CD4-positive, CD25-positive, alpha-beta regulatory T cell (primary cell): ENCODE measurements at regions not wholly inside any gene's neighbourhood (a gene's known extent, or its start where the extent isn't known, plus 50 kb on each side); places are given as distances from the start of the nearest gene placed in this dataset.

Experiments
- ATAC-seq, 2 donors: fragments of 150-1000 bp; cut with Tn5 transposase; one replicate each; pipeline ENCODE4 v1.10.0; 2021; ENCODE audit warnings: low read depth in 2 of 2, moderate number of reproducible peaks in 2 of 2, moderate library complexity in 1 of 2
- DNase-seq, 3 donors: peaks; one replicate each; pipeline versions ENCODE4 v3.0.0 to v3.0.0-alpha.2; 2012 to 2022; ENCODE audit warnings: mixed read lengths in 1 of 3
- H3K27ac ChIP-seq: one replicate; pipeline ENCODE4 v1.7.0; 2013; ENCODE audit warnings: mild to moderate bottlenecking, low read length; ENCODE audit not compliant: insufficient read depth, poor library complexity, severe bottlenecking
- H3K27me3 ChIP-seq: one replicate; pipeline ENCODE4 v1.7.0; 2013; ENCODE audit warnings: low read length; ENCODE audit not compliant: control insufficient read depth, insufficient read depth
- H3K36me3 ChIP-seq: one replicate; pipeline ENCODE4 v1.7.0; 2013; ENCODE audit warnings: mild to moderate bottlenecking, low read length, moderate library complexity; ENCODE audit not compliant: control insufficient read depth, insufficient read depth
- H3K4me1 ChIP-seq: 2 replicates; pipeline ENCODE4 v1.7.0; 2013; ENCODE audit warnings: mild to moderate bottlenecking, low read length; ENCODE audit not compliant: insufficient read depth, control insufficient read depth, poor library complexity, severe bottlenecking
- H3K4me3 ChIP-seq: one replicate; pipeline ENCODE4 v1.7.0; 2013; ENCODE audit warnings: low read depth, mild to moderate bottlenecking, low read length, moderate library complexity
- H3K9me3 ChIP-seq, 2 experiments: 1 replicate in 1 of 2; 2 replicates in 1 of 2; pipeline ENCODE4 v1.7.0; 2013; ENCODE audit warnings: low read length in 2 of 2, mild to moderate bottlenecking in 1 of 2, moderate library complexity in 1 of 2; ENCODE audit not compliant: control insufficient read depth in 2 of 2
- H3K27ac Mint-ChIP-seq, 3 donors: one replicate each; pipeline ENCODE4 v1.8.0; 2020 to 2022; ENCODE audit warnings: mild to moderate bottlenecking in 3 of 3, mixed read lengths in 3 of 3, moderate library complexity in 2 of 3
- H3K27me3 Mint-ChIP-seq: one replicate; pipeline ENCODE4 v1.8.0; 2022; ENCODE audit warnings: mild to moderate bottlenecking, mixed read lengths
- H3K36me3 Mint-ChIP-seq: one replicate; pipeline ENCODE4 v1.8.0; 2020; ENCODE audit warnings: mixed read lengths
- H3K4me1 Mint-ChIP-seq, 4 donors: one replicate each; pipeline ENCODE4 v1.8.0; 2020 to 2022; ENCODE audit warnings: mixed read lengths in 4 of 4, mild to moderate bottlenecking in 1 of 4
- H3K4me3 Mint-ChIP-seq, 4 donors: one replicate each; pipeline ENCODE4 v1.8.0; 2020 to 2022; ENCODE audit warnings: mild to moderate bottlenecking in 4 of 4, mixed read lengths in 4 of 4, moderate library complexity in 3 of 4
- H3K9me3 Mint-ChIP-seq, 7 donors: one replicate each; pipeline ENCODE4 v1.8.0; 2020 to 2022; ENCODE audit warnings: mixed read lengths in 7 of 7, mild to moderate bottlenecking in 3 of 7, moderate library complexity in 2 of 7

DNA sequence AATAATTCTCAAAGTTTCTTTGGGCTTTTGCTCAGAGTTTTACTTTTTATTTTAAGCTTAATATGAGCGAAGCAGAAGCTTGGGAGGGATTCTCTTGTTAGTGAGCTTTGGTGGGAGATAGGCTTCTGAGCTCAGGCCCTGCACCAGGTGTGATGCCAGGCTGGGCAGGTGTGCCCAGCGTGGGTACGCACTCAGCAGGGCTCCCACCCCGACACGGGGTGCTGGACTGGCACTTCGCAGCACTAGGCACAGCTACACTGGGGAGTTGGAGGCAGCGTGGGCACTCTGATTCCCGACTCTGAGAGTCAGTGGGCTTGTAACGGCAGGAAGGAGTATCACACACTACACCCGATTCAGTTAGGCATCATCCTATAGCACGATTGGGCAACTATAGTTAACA is 244.0 kb downstream of the KLF13 start:
- H3K36me3 ChIP-seq: no peaks in the 10 kb centered on the region
- H3K4me1 ChIP-seq: no peaks in the 10 kb centered on the region
- Mint-ChIP-seq H3K36me3 (no peaks in the 10 kb centered on the region), H3K27ac (no peak overlapping the region), H3K27me3 (peaks cover 22% of the 10 kb centered on the region), H3K4me1 (peaks cover 0 to 6% (median 0%) of the 10 kb centered on the region in 4 donors), H3K4me3 (no peak overlapping the region), H3K9me3 (peaks cover 0 to 13% (median 3%) of the 10 kb centered on the region in 7 donors)
- H3K27ac ChIP-seq: no peak overlapping the region
- ATAC-seq (no peak), DNase-seq (no peak)
- no peaks in the 10 kb centered on the region for H3K27me3 ChIP-seq
- H3K9me3 ChIP-seq: no peaks in the 10 kb centered on the region
- H3K4me3 ChIP-seq: no peak overlapping the region

DNA sequence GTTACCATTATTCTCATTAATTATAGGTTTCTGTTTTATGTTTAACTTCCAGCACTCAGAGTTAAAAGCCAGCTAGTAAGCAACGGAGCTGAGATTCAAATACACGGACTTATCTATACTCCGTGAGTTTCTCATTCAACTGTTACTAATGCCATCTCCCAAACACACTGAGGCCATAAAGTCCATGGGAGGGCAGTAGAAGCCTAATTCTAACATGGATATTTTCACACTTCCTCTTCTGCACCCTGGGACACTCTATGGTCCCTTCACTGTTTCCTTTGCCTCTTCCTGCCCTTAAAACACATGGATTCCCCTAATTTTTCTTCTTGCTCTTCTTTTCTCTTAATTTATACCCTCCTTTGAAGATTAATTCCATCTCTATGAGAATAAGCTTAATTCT is 245.0 kb downstream of the KLF13 start:
- Histone ChIP-seq H3K9me3 (no peaks in the 10 kb centered on the region), H3K27me3 (no peaks in the 10 kb centered on the region), H3K27ac (no peak overlapping the region), H3K4me1 (no peaks in the 10 kb centered on the region), H3K36me3 (no peaks in the 10 kb centered on the region), H3K4me3 (no peak overlapping the region)
- no peak for DNase-seq
- Mint-ChIP-seq H3K4me1 (peaks cover 0 to 6% (median 0%) of the 10 kb centered on the region in 4 donors), H3K9me3 (peaks cover 0 to 13% (median 3%) of the 10 kb centered on the region in 7 donors), H3K27ac (no peak overlapping the region), H3K4me3 (no peak overlapping the region), H3K36me3 (no peaks in the 10 kb centered on the region), H3K27me3 (peaks cover 31% of the 10 kb centered on the region)
- ATAC-seq: no peak

DNA sequence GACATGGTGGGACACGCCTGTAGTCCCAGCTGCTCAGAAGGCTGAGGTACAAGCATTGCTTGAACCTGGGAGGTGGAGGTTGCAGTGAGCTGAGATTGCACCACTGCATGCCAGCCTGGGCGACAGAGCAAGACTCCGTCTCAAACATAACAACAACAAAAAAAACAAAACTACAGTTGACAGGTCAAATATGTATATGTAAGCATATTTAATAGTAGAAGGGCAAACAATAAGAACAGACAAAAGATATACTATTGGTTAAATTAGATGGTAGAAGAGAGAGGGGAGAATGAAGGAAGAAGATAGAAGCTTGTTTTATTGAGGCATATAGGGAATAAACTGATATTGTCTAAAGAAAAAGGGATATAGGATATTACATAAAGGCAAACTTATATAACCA is 247.1 kb downstream of the KLF13 start:
- Mint-ChIP-seq H3K27ac (no peak overlapping the region), H3K27me3 (peaks cover 31% of the 10 kb centered on the region), H3K9me3 (peaks cover 0 to 4% (median 0%) of the 10 kb centered on the region in 7 donors), H3K36me3 (no peaks in the 10 kb centered on the region), H3K4me3 (no peak overlapping the region), H3K4me1 (peaks cover 0 to 6% (median 0%) of the 10 kb centered on the region in 4 donors)
- Histone ChIP-seq H3K9me3 (no peaks in the 10 kb centered on the region), H3K36me3 (no peaks in the 10 kb centered on the region), H3K27me3 (no peaks in the 10 kb centered on the region), H3K4me1 (no peaks in the 10 kb centered on the region), H3K4me3 (no peak overlapping the region), H3K27ac (no peak overlapping the region)
- DNase-seq: no peak
- no peak for ATAC-seq

DNA sequence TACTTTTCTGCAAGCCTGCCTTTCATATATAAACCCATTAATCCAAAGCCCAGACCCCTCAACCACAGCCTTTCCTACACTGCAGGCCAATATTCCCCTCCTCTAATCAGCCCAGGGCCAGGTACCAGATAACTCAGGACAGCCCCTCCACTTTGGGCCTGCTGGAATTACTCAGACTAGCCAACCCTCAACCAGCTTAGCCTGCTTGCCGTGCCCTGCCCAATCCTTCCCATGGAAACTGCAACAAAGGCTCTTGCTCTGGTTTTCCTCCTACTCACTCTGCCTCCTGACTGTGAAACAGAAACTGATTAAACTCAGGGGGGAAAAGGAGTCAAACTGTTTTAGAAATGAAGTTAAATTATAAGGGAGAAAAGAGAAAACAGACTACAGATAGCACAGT is 248.1 kb downstream of the KLF13 start:
- peaks cover 31% of the 10 kb centered on the region for H3K27me3 Mint-ChIP-seq
- H3K4me3 Mint-ChIP-seq: no peak overlapping the region
- no peaks in the 10 kb centered on the region for H3K36me3 Mint-ChIP-seq

DNA sequence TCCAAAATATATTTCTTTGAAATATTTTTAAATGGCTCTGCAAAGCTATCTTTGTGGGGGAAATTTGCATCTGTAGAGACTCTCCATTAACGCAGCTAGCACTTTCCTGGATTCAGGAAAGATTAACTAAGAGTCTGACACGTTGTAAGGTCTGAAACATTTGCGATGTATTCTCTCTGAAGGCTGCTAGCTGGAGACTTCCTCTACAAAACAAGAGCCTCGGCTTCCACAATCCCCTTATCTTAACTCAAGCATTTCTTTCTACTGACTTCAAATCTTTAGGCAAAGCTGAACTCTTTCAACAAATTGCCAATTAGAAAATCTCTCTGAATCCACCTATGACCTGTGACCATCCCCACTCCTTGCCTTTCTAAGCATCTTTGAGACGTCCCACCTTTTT is 250.5 kb downstream of the KLF13 start:
- Mint-ChIP-seq H3K4me3 (no peak overlapping the region), H3K4me1 (no peaks in the 10 kb centered on the region)

More for the DNA sequence above, 248.1 kb downstream of the KLF13 start:
- H3K9me3 ChIP-seq: no peaks in the 10 kb centered on the region
- no peak overlapping the region for H3K27ac ChIP-seq
- H3K4me1 Mint-ChIP-seq: peaks cover 0 to 6% (median 0%) of the 10 kb centered on the region in 4 donors
- H3K4me3 ChIP-seq: no peak overlapping the region
- H3K36me3 ChIP-seq: no peaks in the 10 kb centered on the region
- DNase-seq (no peak), ATAC-seq (no peak)
- no peaks in the 10 kb centered on the region for H3K4me1 ChIP-seq
- H3K9me3 Mint-ChIP-seq: peaks cover 0 to 5% (median 0%) of the 10 kb centered on the region in 7 donors
- no peak overlapping the region for H3K27ac Mint-ChIP-seq
- H3K27me3 ChIP-seq: no peaks in the 10 kb centered on the region

DNA sequence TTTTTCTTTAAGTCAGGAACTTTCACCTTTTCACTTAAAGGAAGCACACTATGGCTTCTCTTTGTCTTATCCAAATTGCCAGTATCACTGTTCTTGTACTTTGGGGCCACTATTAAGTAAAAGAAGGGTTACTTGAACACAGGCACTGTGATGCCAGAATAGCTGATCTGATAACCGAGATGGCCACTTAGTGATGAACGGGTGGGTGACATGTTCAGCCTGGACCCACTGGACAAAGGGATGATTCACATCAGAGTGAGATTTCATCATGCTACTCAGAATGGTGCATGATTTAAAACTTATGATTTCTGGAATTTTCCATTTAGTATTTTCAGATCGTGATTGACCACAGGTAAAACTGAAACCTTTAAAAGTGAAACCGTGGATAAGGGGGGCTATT is 252.6 kb downstream of the KLF13 start:
- Mint-ChIP-seq H3K36me3 (no peaks in the 10 kb centered on the region), H3K27me3 (peaks cover 19% of the 10 kb centered on the region), H3K4me1 (no peaks in the 10 kb centered on the region), H3K27ac (no peak overlapping the region), H3K4me3 (no peak overlapping the region), H3K9me3 (peaks cover 0 to 18% (median 10%) of the 10 kb centered on the region in 7 donors)
- Histone ChIP-seq H3K27ac (no peak overlapping the region), H3K9me3 (peaks cover 0 to 10% of the 10 kb centered on the region in 2 experiments), H3K27me3 (no peaks in the 10 kb centered on the region), H3K36me3 (no peaks in the 10 kb centered on the region), H3K4me1 (no peaks in the 10 kb centered on the region), H3K4me3 (no peak overlapping the region)
- DNase-seq (no peak), ATAC-seq (no peak)

More for the DNA sequence above, 250.5 kb downstream of the KLF13 start:
- ATAC-seq (no peak), DNase-seq (no peak)
- no peak overlapping the region for H3K4me3 ChIP-seq
- no peaks in the 10 kb centered on the region for H3K27me3 ChIP-seq
- Mint-ChIP-seq H3K9me3 (peaks cover 0 to 9% (median 5%) of the 10 kb centered on the region in 7 donors), H3K36me3 (no peaks in the 10 kb centered on the region), H3K27me3 (peaks cover 26% of the 10 kb centered on the region), H3K27ac (no peak overlapping the region)
- H3K27ac ChIP-seq: no peak overlapping the region
- H3K9me3 ChIP-seq: peaks cover 0 to 5% of the 10 kb centered on the region in 2 experiments
- H3K4me1 ChIP-seq: no peaks in the 10 kb centered on the region
- no peaks in the 10 kb centered on the region for H3K36me3 ChIP-seq

DNA sequence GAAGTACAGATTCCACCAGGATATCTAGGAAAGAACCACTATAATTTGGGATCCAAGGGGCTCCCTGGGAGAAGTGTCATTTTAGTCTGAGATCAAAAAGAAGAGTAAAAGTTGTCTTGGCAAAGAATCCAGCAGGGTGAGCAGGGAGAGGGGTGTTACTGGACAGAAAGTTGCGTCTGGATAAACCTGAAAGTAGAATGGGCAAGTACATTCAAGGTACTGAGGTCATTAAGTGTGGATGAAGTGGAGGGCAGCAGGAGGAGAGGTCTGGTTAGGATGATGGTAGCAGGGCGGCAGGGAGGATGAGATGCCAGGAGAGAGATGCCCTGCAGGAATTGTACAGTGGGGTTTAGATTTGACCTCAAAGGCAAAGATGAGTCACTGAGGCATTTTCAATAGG is 253.3 kb downstream of the KLF13 start:
- no peaks in the 10 kb centered on the region for H3K4me1 Mint-ChIP-seq
- Histone ChIP-seq H3K4me3 (no peak overlapping the region), H3K4me1 (no peaks in the 10 kb centered on the region), H3K27me3 (no peaks in the 10 kb centered on the region), H3K27ac (no peak overlapping the region), H3K36me3 (no peaks in the 10 kb centered on the region), H3K9me3 (peaks cover 0 to 10% of the 10 kb centered on the region in 2 experiments)
- H3K27me3 Mint-ChIP-seq: peaks cover 12% of the 10 kb centered on the region
- DNase-seq (no peak), ATAC-seq (no peak)
- H3K36me3 Mint-ChIP-seq: no peaks in the 10 kb centered on the region
- H3K4me3 Mint-ChIP-seq: no peak overlapping the region
- H3K27ac Mint-ChIP-seq: no peak overlapping the region
- H3K9me3 Mint-ChIP-seq: peaks cover 0 to 18% (median 10%) of the 10 kb centered on the region in 7 donors

DNA sequence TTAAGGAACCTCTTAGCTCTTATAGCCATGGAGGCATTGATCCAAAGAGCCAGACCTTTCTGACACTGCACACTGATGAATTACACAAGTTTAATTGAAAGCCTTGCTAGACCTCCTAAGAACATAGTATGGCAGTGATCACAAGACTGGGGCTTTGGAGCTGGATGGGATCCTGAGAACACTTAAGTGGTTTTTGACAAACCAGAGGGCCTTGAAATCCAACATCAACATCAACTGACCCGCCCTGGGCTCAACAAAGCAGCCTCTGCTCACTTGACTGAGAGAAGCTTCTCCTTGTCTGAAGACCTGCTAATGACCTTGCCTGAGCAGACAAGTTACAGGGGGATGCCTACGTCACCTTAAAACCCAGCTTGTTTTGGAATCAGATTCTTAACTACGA is 257.6 kb downstream of the KLF13 start:
- no peak for ATAC-seq
- Mint-ChIP-seq H3K9me3 (peaks cover 0 to 18% (median 10%) of the 10 kb centered on the region in 7 donors), H3K4me1 (no peaks in the 10 kb centered on the region), H3K27me3 (no peaks in the 10 kb centered on the region), H3K27ac (no peak overlapping the region), H3K4me3 (no peak overlapping the region), H3K36me3 (no peaks in the 10 kb centered on the region)
- peaks cover 0 to 10% of the 10 kb centered on the region in 2 experiments for H3K9me3 ChIP-seq
- DNase-seq: no peak
- H3K27me3 ChIP-seq: no peaks in the 10 kb centered on the region
- H3K36me3 ChIP-seq: no peaks in the 10 kb centered on the region
- H3K27ac ChIP-seq: no peak overlapping the region
- no peaks in the 10 kb centered on the region for H3K4me1 ChIP-seq
- H3K4me3 ChIP-seq: no peak overlapping the region
